Kidney (tissue), 13 donors: ENCODE measurements at regions not wholly inside any gene's neighbourhood (a gene's known extent, or its start where the extent isn't known, plus 50 kb on each side); places are given as distances from the start of the nearest gene placed in this dataset.

Source experiments
- DNase-seq, 5 donors: peaks; one replicate each; pipeline ENCODE4 v3.0.0-alpha.2; 2013 to 2020
- FAIRE-seq: peaks from 2 replicates; lab custom pipeline; 2012; peaks lifted over from hg19 to GRCh38; lab: Jason Lieb, UNC
- H3K27ac ChIP-seq, 2 donors: one replicate each; pipeline ENCODE4 v1.7.0; 2013; ENCODE audit warnings: low read depth in 2 of 2, low read length in 2 of 2, inconsistent platforms in 1 of 2
- H3K27me3 ChIP-seq: one replicate; pipeline ENCODE4 v1.7.1; 2013; ENCODE audit warnings: low read length, inconsistent platforms; ENCODE audit not compliant: control insufficient read depth, insufficient read depth
- H3K36me3 ChIP-seq, 3 donors: one replicate each; pipeline versions ENCODE4 v1.7.0 to v1.7.1; 2013; ENCODE audit warnings: low read length in 3 of 3, control low read depth in 1 of 3, inconsistent platforms in 1 of 3; ENCODE audit not compliant: insufficient read depth in 3 of 3, control insufficient read depth in 2 of 3
- H3K4me1 ChIP-seq, 3 donors: one replicate each; pipeline versions ENCODE4 v1.7.0 to v1.7.1; 2013; ENCODE audit warnings: low read length in 3 of 3, inconsistent platforms in 1 of 3, low read depth in 1 of 3; ENCODE audit not compliant: control insufficient read depth in 2 of 3, insufficient read depth in 2 of 3
- H3K4me3 ChIP-seq, 3 donors: one replicate each; pipeline versions ENCODE4 v1.7.0 to v1.8.1; 2013; ENCODE audit warnings: low read length in 3 of 3, control low read depth in 1 of 3, inconsistent platforms in 1 of 3
- H3K9ac ChIP-seq, 3 donors: one replicate each; pipeline versions ENCODE4 v1.7.0 to v1.7.1; 2013; ENCODE audit warnings: low read length in 3 of 3, control low read depth in 1 of 3, inconsistent platforms in 1 of 3
- H3K9me3 ChIP-seq, 3 donors: one replicate each; pipeline versions ENCODE4 v1.7.0 to v1.7.1; 2013; ENCODE audit warnings: low read length in 3 of 3, control low read depth in 1 of 3, inconsistent platforms in 1 of 3; ENCODE audit not compliant: control insufficient read depth in 2 of 3, insufficient read depth in 1 of 3
- CTCF ChIP-seq: IDR thresholded peaks from 3 replicates; pipeline ENCODE4 v1.5.1; 2012; ENCODE audit warnings: mild to moderate bottlenecking, moderate library complexity, borderline replicate concordance; ENCODE audit not compliant: insufficient read depth; ENCODE audit errors: extremely low read depth
- intact Hi-C: fragments of 100-400 bp; cut with DNase I; formaldehyde crosslinking; loops from one replicate; pipeline ENCODE4 v1.11.1; 2022
- donor health status: control.
- donor health status: control.
- donor health status: control.
- donor health status: control.
- donor health status: control.
- donor health status: DM: yes; HTN: yes; CAD: no.
- donor health status: Normal renal cell carcinoma (clear cell type).

GRCh38 chr2:140158259-140158658 lies 1378.1 kb upstream of the NXPH2 start:
- no peaks in the 10 kb centered on the region for H3K4me1 ChIP-seq
- H3K36me3 ChIP-seq = no peaks in the 10 kb centered on the region
- no peak for TF ChIP-seq CTCF
- intact Hi-C loops = no loop called here
- H3K27ac ChIP-seq = no peak overlapping the region
- no peaks in the 10 kb centered on the region for H3K27me3 ChIP-seq
- no peak for FAIRE-seq
- H3K9ac ChIP-seq = no peak overlapping the region
- no peaks in the 10 kb centered on the region for H3K9me3 ChIP-seq
- DNase-seq = no peak
- no peak overlapping the region for H3K4me3 ChIP-seq

DNA sequence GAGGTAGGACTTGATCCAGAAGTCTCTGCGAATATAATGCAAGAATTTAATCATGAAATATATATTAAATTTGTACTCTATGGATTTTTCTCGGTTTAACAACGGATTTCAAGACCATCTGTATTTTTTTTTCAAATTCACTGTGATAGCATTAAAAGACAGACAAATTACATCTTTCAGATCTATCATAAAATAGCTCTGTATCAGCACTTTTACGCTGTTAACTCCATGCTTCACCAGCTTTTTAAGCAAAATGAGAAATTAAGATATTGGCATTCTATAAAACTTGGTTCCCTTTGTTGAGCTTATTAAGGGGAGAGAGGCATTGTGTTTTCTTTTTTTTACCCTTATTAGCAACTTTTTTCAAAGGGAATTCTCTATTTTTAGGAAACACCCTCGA lies 1377.6 kb upstream of the NXPH2 start:
- no peaks in the 10 kb centered on the region for H3K4me1 ChIP-seq
- no peaks in the 10 kb centered on the region for H3K36me3 ChIP-seq
- H3K4me3 ChIP-seq = no peak overlapping the region
- DNase-seq (no peak), FAIRE-seq (no peak)
- H3K27me3 ChIP-seq = no peaks in the 10 kb centered on the region
- H3K27ac ChIP-seq = no peak overlapping the region
- H3K9ac ChIP-seq = no peak overlapping the region
- intact Hi-C loops = no loop called here
- no peak for TF ChIP-seq CTCF
- H3K9me3 ChIP-seq = no peaks in the 10 kb centered on the region

DNA sequence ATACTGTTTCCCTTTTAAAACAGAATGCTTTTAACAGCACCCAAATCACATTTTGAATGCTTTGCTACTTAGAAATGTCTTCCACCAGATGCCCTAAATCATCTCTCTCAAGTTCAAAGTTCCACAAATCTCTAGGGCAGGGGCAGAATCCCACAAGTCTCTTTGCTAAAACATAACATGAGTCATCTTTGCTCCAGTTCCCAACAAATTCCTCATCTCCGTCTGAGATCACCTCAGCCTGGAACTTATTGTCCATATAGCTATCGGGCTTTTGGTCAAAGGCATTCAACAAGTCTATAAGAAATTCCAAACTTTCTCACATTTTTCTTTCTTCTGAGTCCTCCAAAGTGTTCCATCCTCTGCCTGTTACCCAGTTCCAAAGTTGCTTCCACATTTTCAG lies 1374.5 kb upstream of the NXPH2 start:
- H3K36me3 ChIP-seq = no peaks in the 10 kb centered on the region
- no peak for DNase-seq
- TF ChIP-seq CTCF = no peak
- no peak overlapping the region for H3K9ac ChIP-seq
- no peaks in the 10 kb centered on the region for H3K4me1 ChIP-seq
- no peak overlapping the region for H3K27ac ChIP-seq
- no peak overlapping the region for H3K4me3 ChIP-seq
- intact Hi-C loops = no loop called here
- no peaks in the 10 kb centered on the region for H3K9me3 ChIP-seq
- no peak for FAIRE-seq
- H3K27me3 ChIP-seq = no peaks in the 10 kb centered on the region

DNA sequence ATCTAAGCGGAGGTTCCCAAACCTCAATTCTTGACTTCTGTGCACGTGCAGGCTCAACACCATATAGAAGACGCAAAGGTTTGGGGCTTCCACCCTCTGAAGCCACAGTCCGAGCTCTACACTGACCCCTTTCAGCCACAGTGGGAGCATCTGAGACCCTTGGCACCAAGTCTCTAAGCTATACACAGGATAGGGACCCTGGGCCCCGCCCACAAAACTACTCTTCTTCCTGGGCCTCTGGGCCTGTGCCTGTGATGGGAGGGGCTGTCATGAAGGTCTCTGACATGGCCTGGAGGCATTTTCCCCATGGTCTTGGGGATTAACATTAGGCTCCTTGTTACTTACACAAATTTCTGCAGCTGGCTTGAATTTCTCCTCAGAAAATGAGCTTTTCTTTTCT lies 1374.1 kb upstream of the NXPH2 start:
- H3K27ac ChIP-seq = no peak overlapping the region
- intact Hi-C loops = no loop called here
- H3K36me3 ChIP-seq = no peaks in the 10 kb centered on the region
- no peaks in the 10 kb centered on the region for H3K4me1 ChIP-seq
- H3K9ac ChIP-seq = no peak overlapping the region
- H3K9me3 ChIP-seq = no peaks in the 10 kb centered on the region
- DNase-seq (no peak), FAIRE-seq (no peak)
- H3K27me3 ChIP-seq = no peaks in the 10 kb centered on the region
- H3K4me3 ChIP-seq = no peak overlapping the region
- TF ChIP-seq CTCF = no peak
